Suprapubic skin (tissue), 4 donors: ENCODE measurements at regions not wholly inside any gene's neighbourhood (a gene's known extent, or its start where the extent isn't known, plus 50 kb on each side); places are given as distances from the start of the nearest gene placed in this dataset.

Source experiments
- DNase-seq, 2 donors: peaks; one replicate each; pipeline ENCODE4 v3.0.0-alpha.2; 2019; ENCODE audit warnings: low spot score in 2 of 2
- H3K27ac ChIP-seq: fragments of 200-600 bp; sonication (generic); one replicate; pipeline ENCODE4 v1.5.1; 2019
- H3K27me3 ChIP-seq: fragments of 200-600 bp; sonication (generic); one replicate; pipeline ENCODE4 v1.5.1; 2019
- H3K36me3 ChIP-seq: fragments of 200-600 bp; sonication (generic); one replicate; pipeline ENCODE4 v1.5.1; 2019
- H3K4me1 ChIP-seq: fragments of 200-600 bp; sonication (generic); one replicate; pipeline ENCODE4 v1.5.1; 2019
- H3K4me3 ChIP-seq: fragments of 200-600 bp; sonication (generic); one replicate; pipeline ENCODE4 v1.5.1; 2019; ENCODE audit warnings: mild to moderate bottlenecking
- H3K9me3 ChIP-seq: fragments of 200-600 bp; sonication (generic); one replicate; pipeline ENCODE4 v1.5.1; 2019
- CTCF ChIP-seq, 2 donors: fragments of 200-600 bp in 1 of 2; fragments of 450-650 bp in 1 of 2; sonication (generic) in 1 of 2; IDR thresholded peaks; one replicate each; pipeline ENCODE4 v1.5.1; 2016 to 2019; ENCODE audit warnings: antibody characterized with exemption in 2 of 2, mild to moderate bottlenecking in 1 of 2, moderate library complexity in 1 of 2
- EP300 ChIP-seq: sonication (generic); formaldehyde crosslinking; IDR thresholded peaks from one replicate; pipeline ENCODE4 v1.6.1; 2017; ENCODE audit warnings: antibody characterized with exemption
- POLR2A ChIP-seq, 2 donors: fragments of 450-650 bp; IDR thresholded peaks; one replicate each; pipeline ENCODE4 v1.6.1; 2017; ENCODE audit warnings: antibody characterized with exemption in 2 of 2, mild to moderate bottlenecking in 2 of 2, moderate library complexity in 2 of 2
- POLR2AphosphoS5 ChIP-seq, 3 donors: sonication (generic); formaldehyde crosslinking; IDR thresholded peaks; one replicate each; pipeline ENCODE4 v1.6.1; 2017; ENCODE audit warnings: antibody characterized with exemption in 3 of 3
- WGBS: methylation state at CpG from one replicate; pipeline ENCODE4 v1.1.5; 2018; 5-methylcytosine and 5-hydroxymethylcytosine counted together

- H3K27me3 ChIP-seq: no peaks in the 10 kb centered on the region
- no peak for DNase-seq
- H3K27ac ChIP-seq: no peak overlapping the region
- no peaks in the 10 kb centered on the region for H3K9me3 ChIP-seq
- no peak overlapping the region for H3K4me3 ChIP-seq
- no peaks in the 10 kb centered on the region for H3K4me1 ChIP-seq
- H3K36me3 ChIP-seq: no peaks in the 10 kb centered on the region
- TF ChIP-seq POLR2A (IDR thresholded peaks at IDR 0.05) (no peak), CTCF (IDR thresholded peaks at IDR 0.05) (no peak), EP300 (no peak)
Measured at GRCh38 chr2:175872721-175873120, 129.3 kb downstream of the LNPK start.

GRCh38 chr2:175872005-175872348 is 130.1 kb downstream of the LNPK start:
- no peaks in the 10 kb centered on the region for H3K27me3 ChIP-seq
- H3K4me1 ChIP-seq: no peaks in the 10 kb centered on the region
- H3K36me3 ChIP-seq: no peaks in the 10 kb centered on the region
- WGBS: 87% methylated on average over 5 of the region's 5 CpGs
- no peak overlapping the region for H3K27ac ChIP-seq
- H3K4me3 ChIP-seq: no peak overlapping the region
- no peak for DNase-seq
- TF ChIP-seq EP300: no peak
- TF ChIP-seq POLR2AphosphoS5 (IDR thresholded peaks at IDR 0.05): no peak
- no peak for TF ChIP-seq POLR2A (IDR thresholded peaks at IDR 0.05)
- TF ChIP-seq CTCF (IDR thresholded peaks at IDR 0.05): no peak
- no peaks in the 10 kb centered on the region for H3K9me3 ChIP-seq

- no peak overlapping the region for H3K27ac ChIP-seq
- H3K27me3 ChIP-seq: no peaks in the 10 kb centered on the region
- no peak for DNase-seq
- WGBS: 59% methylated on average over 3 of the region's 3 CpGs
- H3K4me3 ChIP-seq: no peak overlapping the region
- H3K36me3 ChIP-seq: no peaks in the 10 kb centered on the region
- H3K9me3 ChIP-seq: no peaks in the 10 kb centered on the region
- no peaks in the 10 kb centered on the region for H3K4me1 ChIP-seq
- TF ChIP-seq CTCF (IDR thresholded peaks at IDR 0.05): no peak
- no peak for TF ChIP-seq POLR2AphosphoS5 (IDR thresholded peaks at IDR 0.05)
- TF ChIP-seq EP300: no peak
- TF ChIP-seq POLR2A (IDR thresholded peaks at IDR 0.05): no peak
Measured at GRCh38 chr2:175871331-175872004, 130.6 kb downstream of the LNPK start.

- DNase-seq: no peak
- Histone ChIP-seq H3K36me3 (no peaks in the 10 kb centered on the region), H3K4me3 (no peak overlapping the region), H3K27ac (no peak overlapping the region), H3K4me1 (no peaks in the 10 kb centered on the region), H3K27me3 (peaks cover 8% of the 10 kb centered on the region), H3K9me3 (no peaks in the 10 kb centered on the region)
- WGBS: 56% methylated on average over 4 of the region's 4 CpGs
- TF ChIP-seq CTCF (IDR thresholded peaks at IDR 0.05): no peak
- TF ChIP-seq POLR2AphosphoS5 (IDR thresholded peaks at IDR 0.05): no peak
- no peak for TF ChIP-seq POLR2A (IDR thresholded peaks at IDR 0.05)
- TF ChIP-seq EP300: no peak
Measured at GRCh38 chr2:175865716-175866115, 136.4 kb downstream of the LNPK start.

GRCh38 chr2:175864137-175864850 is 137.8 kb downstream of the LNPK start:
- 47% methylated on average over 7 of the region's 7 CpGs for WGBS
- TF ChIP-seq POLR2A (IDR thresholded peaks at IDR 0.05) (no peak), EP300 (no peak)

More at GRCh38 chr2:175864137-175864850, 137.8 kb downstream of the LNPK start:
- Histone ChIP-seq H3K27ac (no peak overlapping the region), H3K27me3 (peaks cover 8% of the 10 kb centered on the region), H3K36me3 (no peaks in the 10 kb centered on the region), H3K9me3 (no peaks in the 10 kb centered on the region), H3K4me3 (no peak overlapping the region), H3K4me1 (no peaks in the 10 kb centered on the region)
- no peak for DNase-seq
